Neural cell (in vitro differentiated cells): ENCODE measurements at regions not wholly inside any gene's neighbourhood (a gene's known extent, or its start where the extent isn't known, plus 50 kb on each side); places are given as distances from the start of the nearest gene placed in this dataset.

Experiments used
- H2AFZ ChIP-seq: fragments of 200-600, 300-800 bp; sonication (generic), shearing (Covaris generic); 2 replicates; pipeline ENCODE4 v1.6.0; 2014; ENCODE audit warnings: low read depth, mild to moderate bottlenecking, antibody characterized with exemption, low read length, moderate library complexity
- H3F3A ChIP-seq: fragments of 200-600 bp; shearing (Covaris generic); 2 replicates; pipeline ENCODE4 v1.6.1; 2016; ENCODE audit warnings: mild to moderate bottlenecking, moderate library complexity, mixed read lengths, antibody characterized with exemption, low read length; ENCODE audit not compliant: insufficient read depth, poor library complexity, severe bottlenecking
- H3K27ac ChIP-seq: fragments of 200-600, 300-800 bp; sonication (generic), shearing (Covaris generic); 2 replicates; pipeline ENCODE4 v1.5.1; 2014; ENCODE audit warnings: mild to moderate bottlenecking, low read length, moderate library complexity
- H3K27me3 ChIP-seq: fragments of 300-800, 200-600 bp; sonication (generic), shearing (Covaris generic); 2 replicates; pipeline ENCODE4 v1.6.0; 2014; ENCODE audit warnings: mild to moderate bottlenecking, low read depth, low read length, moderate library complexity; ENCODE audit not compliant: insufficient read depth
- H3K36me3 ChIP-seq: fragments of 300-800, 200-600 bp; sonication (generic), shearing (Covaris generic); 2 replicates; pipeline ENCODE4 v1.5.1; 2014; ENCODE audit warnings: mild to moderate bottlenecking, antibody characterized with exemption, low read length, moderate library complexity; ENCODE audit not compliant: insufficient read depth
- H3K4me2 ChIP-seq: fragments of 300-800, 200-600 bp; sonication (generic), shearing (Covaris generic); 2 replicates; pipeline ENCODE4 v1.6.0; 2014; ENCODE audit warnings: mild to moderate bottlenecking, low read length
- H3K4me3 ChIP-seq: fragments of 300-800, 200-600 bp; sonication (generic), shearing (Covaris generic); 2 replicates; pipeline ENCODE4 v1.5.1; 2014; ENCODE audit warnings: mild to moderate bottlenecking, low read length, moderate library complexity
- H3K79me2 ChIP-seq: fragments of 200-600 bp; shearing (Covaris generic); replicated peaks from 2 replicates; pipeline ENCODE4 v1.6.0; 2014; ENCODE audit warnings: mild to moderate bottlenecking, low read length, moderate library complexity; ENCODE audit not compliant: insufficient read depth
- H3K9ac ChIP-seq: fragments of 300-800, 200-600 bp; sonication (generic), shearing (Covaris generic); 2 replicates; pipeline ENCODE4 v1.6.1; 2016; ENCODE audit warnings: mild to moderate bottlenecking, low read length, mixed read lengths
- H3K9me2 ChIP-seq: fragments of 200-600 bp; shearing (Covaris generic); 2 replicates; pipeline ENCODE4 v1.6.1; 2016; ENCODE audit warnings: mild to moderate bottlenecking, low read length, mixed read lengths; ENCODE audit not compliant: insufficient read depth
- H3K9me3 ChIP-seq: fragments of 200-600, 300-800 bp; sonication (generic), shearing (Covaris generic); 2 replicates; pipeline ENCODE4 v1.6.1; 2016; ENCODE audit warnings: mild to moderate bottlenecking, mixed run types, low read length, moderate library complexity, mixed read lengths
- H4K20me1 ChIP-seq: fragments of 200-600 bp; shearing (Covaris generic); 2 replicates; pipeline ENCODE4 v1.6.1; 2016; ENCODE audit warnings: mild to moderate bottlenecking, mixed run types; ENCODE audit not compliant: insufficient read depth
- EP300 ChIP-seq: fragments of 450-650 bp; conservative IDR thresholded peaks from 2 replicates; pipeline ENCODE4 v1.6.1; 2014; ENCODE audit warnings: antibody characterized with exemption, mild to moderate bottlenecking, moderate library complexity; ENCODE audit not compliant: poor library complexity, severe bottlenecking
- EZH2 ChIP-seq: fragments of 200-600, 300-800 bp; shearing (Covaris generic), sonication (generic); IDR thresholded peaks from 2 replicates; pipeline ENCODE4 v1.6.1; 2014; ENCODE audit warnings: antibody characterized with exemption, low read length, borderline replicate concordance, mild to moderate bottlenecking; ENCODE audit not compliant: insufficient read depth, poor library complexity, severe bottlenecking
- MXI1 ChIP-seq: fragments of 450-650 bp; conservative IDR thresholded peaks from 2 replicates; pipeline ENCODE4 v1.6.1; 2014; ENCODE audit warnings: antibody characterized with exemption, mild to moderate bottlenecking; ENCODE audit not compliant: poor library complexity, severe bottlenecking
- POLR2AphosphoS5 ChIP-seq: IDR thresholded peaks from 2 replicates; pipeline ENCODE4 v1.6.1; 2012
- RAD21 ChIP-seq: fragments of 450-650 bp; conservative IDR thresholded peaks from 2 replicates; pipeline ENCODE4 v1.6.1; 2014; ENCODE audit warnings: antibody characterized with exemption, mild to moderate bottlenecking, moderate library complexity
- SMC3 ChIP-seq: fragments of 450-650 bp; conservative IDR thresholded peaks from 2 replicates; pipeline ENCODE4 v1.6.1; 2014; ENCODE audit warnings: antibody characterized with exemption, mild to moderate bottlenecking, moderate library complexity; ENCODE audit not compliant: poor library complexity
- TAF1 ChIP-seq: IDR thresholded peaks from 2 replicates; pipeline ENCODE4 v1.6.1; 2012; ENCODE audit warnings: low read depth
- TF ChIP-seq, protein P1 (sequence below): fragments of 450-650 bp; IDR thresholded peaks from 2 replicates; pipeline ENCODE4 v1.5.1; 2014; ENCODE audit warnings: antibody characterized with exemption, mild to moderate bottlenecking, moderate library complexity; ENCODE audit not compliant: poor library complexity, severe bottlenecking
- TF ChIP-seq, protein P2 (sequence below): IDR thresholded peaks from 2 replicates; pipeline ENCODE4 v1.6.1; 2012; ENCODE audit warnings: borderline replicate concordance

DNA sequence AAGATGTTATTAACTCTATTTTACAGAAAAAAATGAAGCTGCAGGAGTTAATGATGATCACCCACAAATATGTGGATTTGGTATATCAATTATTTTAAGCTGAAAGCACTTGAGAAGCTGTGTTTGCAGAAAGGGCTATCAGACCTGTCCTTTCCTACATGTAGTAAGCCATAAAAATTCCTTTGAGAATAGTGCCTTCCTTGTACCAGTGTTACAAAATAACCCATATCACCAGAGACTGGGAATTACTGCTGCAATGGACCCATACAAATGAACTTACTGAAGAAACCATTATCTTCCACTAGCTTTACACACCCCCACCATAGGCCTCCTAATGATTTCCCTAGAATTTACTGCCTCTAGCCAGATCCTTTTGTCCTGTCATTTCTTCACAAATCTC lies 99.2 kb upstream of the ZRANB2 start:
- H3K4me2 ChIP-seq, result no peak overlapping the region
- no peaks in the 10 kb centered on the region for H3K9me3 ChIP-seq
- H3K27ac ChIP-seq, result no peak overlapping the region
- no peak for TF ChIP-seq MXI1
- no peak for TF ChIP-seq POLR2AphosphoS5
- no peak for TF ChIP-seq SMC3
- TF ChIP-seq EZH2, result no peak
- H3K9me2 ChIP-seq, result no peaks in the 10 kb centered on the region
- H3K27me3 ChIP-seq, result no peaks in the 10 kb centered on the region
- H3K4me3 ChIP-seq, result no peak overlapping the region
- no peak overlapping the region for H2AFZ ChIP-seq
- H4K20me1 ChIP-seq, result no peaks in the 10 kb centered on the region
- H3F3A ChIP-seq, result no peaks in the 10 kb centered on the region
- H3K79me2 ChIP-seq, result no peaks in the 10 kb centered on the region
- H3K36me3 ChIP-seq, result no peaks in the 10 kb centered on the region
- no peak overlapping the region for H3K9ac ChIP-seq

DNA sequence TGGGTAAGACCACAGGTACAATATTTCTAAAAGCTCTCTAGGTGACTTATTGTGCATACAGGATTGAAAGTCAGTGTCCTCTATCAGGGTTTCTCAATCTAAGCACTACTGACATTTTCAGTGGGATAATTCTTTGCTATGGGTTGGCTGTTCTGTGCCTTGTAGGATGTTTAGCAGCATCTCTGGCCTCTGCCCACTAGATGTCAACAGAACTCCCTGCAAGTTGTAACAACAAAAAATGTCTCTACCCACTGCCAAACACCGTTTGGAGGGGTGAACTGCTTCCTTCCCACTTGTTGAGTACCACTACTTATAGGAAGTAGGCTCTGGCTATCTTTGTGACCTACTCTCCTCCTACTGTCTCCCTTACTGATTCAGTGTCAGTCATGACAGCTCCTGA lies 90.1 kb upstream of the ZRANB2 start:
- Histone ChIP-seq H3K9me2 (no peaks in the 10 kb centered on the region), H3K9ac (no peak overlapping the region), H3K27me3 (no peaks in the 10 kb centered on the region), H3K9me3 (no peaks in the 10 kb centered on the region), H3K27ac (no peak overlapping the region), H3F3A (no peaks in the 10 kb centered on the region), H3K4me3 (no peak overlapping the region), H3K36me3 (no peaks in the 10 kb centered on the region), H4K20me1 (no peaks in the 10 kb centered on the region), H3K79me2 (no peaks in the 10 kb centered on the region), H3K4me2 (no peak overlapping the region), H2AFZ (no peak overlapping the region)
- TF ChIP-seq MXI1 (no peak), SMC3 (no peak), EZH2 (no peak), EP300 (no peak), TAF1 (no peak), RAD21 (no peak), POLR2AphosphoS5 (no peak)
- TF ChIP-seq, protein P1, sequence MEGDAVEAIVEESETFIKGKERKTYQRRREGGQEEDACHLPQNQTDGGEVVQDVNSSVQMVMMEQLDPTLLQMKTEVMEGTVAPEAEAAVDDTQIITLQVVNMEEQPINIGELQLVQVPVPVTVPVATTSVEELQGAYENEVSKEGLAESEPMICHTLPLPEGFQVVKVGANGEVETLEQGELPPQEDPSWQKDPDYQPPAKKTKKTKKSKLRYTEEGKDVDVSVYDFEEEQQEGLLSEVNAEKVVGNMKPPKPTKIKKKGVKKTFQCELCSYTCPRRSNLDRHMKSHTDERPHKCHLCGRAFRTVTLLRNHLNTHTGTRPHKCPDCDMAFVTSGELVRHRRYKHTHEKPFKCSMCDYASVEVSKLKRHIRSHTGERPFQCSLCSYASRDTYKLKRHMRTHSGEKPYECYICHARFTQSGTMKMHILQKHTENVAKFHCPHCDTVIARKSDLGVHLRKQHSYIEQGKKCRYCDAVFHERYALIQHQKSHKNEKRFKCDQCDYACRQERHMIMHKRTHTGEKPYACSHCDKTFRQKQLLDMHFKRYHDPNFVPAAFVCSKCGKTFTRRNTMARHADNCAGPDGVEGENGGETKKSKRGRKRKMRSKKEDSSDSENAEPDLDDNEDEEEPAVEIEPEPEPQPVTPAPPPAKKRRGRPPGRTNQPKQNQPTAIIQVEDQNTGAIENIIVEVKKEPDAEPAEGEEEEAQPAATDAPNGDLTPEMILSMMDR, result no peak
- TF ChIP-seq, protein P2, sequence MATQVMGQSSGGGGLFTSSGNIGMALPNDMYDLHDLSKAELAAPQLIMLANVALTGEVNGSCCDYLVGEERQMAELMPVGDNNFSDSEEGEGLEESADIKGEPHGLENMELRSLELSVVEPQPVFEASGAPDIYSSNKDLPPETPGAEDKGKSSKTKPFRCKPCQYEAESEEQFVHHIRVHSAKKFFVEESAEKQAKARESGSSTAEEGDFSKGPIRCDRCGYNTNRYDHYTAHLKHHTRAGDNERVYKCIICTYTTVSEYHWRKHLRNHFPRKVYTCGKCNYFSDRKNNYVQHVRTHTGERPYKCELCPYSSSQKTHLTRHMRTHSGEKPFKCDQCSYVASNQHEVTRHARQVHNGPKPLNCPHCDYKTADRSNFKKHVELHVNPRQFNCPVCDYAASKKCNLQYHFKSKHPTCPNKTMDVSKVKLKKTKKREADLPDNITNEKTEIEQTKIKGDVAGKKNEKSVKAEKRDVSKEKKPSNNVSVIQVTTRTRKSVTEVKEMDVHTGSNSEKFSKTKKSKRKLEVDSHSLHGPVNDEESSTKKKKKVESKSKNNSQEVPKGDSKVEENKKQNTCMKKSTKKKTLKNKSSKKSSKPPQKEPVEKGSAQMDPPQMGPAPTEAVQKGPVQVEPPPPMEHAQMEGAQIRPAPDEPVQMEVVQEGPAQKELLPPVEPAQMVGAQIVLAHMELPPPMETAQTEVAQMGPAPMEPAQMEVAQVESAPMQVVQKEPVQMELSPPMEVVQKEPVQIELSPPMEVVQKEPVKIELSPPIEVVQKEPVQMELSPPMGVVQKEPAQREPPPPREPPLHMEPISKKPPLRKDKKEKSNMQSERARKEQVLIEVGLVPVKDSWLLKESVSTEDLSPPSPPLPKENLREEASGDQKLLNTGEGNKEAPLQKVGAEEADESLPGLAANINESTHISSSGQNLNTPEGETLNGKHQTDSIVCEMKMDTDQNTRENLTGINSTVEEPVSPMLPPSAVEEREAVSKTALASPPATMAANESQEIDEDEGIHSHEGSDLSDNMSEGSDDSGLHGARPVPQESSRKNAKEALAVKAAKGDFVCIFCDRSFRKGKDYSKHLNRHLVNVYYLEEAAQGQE, result no peak
